ENCODE measurements at regions not wholly inside any gene's neighbourhood (a gene's known extent, or its start where the extent isn't known, plus 50 kb on each side); places are given as distances from the start of the nearest gene placed in this dataset.

GRCh38 chr6:14689639-14690038, 556.2 kb upstream of the JARID2 start:
- TF ChIP-seq CTCF (IDR thresholded peaks at IDR 0.05; ENCODE audit: insufficient read depth, low read length) (no peak), SPI1 (IDR thresholded peaks at IDR 0.05; ENCODE audit: borderline replicate concordance, low read depth) (no peak), POLR2AphosphoS5 (IDR thresholded peaks at IDR 0.05; ENCODE audit: low read depth) (no peak), REST (IDR thresholded peaks at IDR 0.05; ENCODE audit: insufficient replicate concordance, low read depth) (no peak), GABPA (IDR thresholded peaks at IDR 0.05; ENCODE audit: low read depth) (no peak)

All from HL-60 (cell line).